Testis (tissue), 2 donors: ENCODE measurements at regions not wholly inside any gene's neighbourhood (a gene's known extent, or its start where the extent isn't known, plus 50 kb on each side); places are given as distances from the start of the nearest gene placed in this dataset.

Experiments
- DNase-seq: peaks from one replicate; pipeline ENCODE4 v3.0.0-alpha.2; 2019
- H3K27ac ChIP-seq, 2 donors: fragments of 200-600 bp; sonication (generic); one replicate each; pipeline ENCODE4 v1.5.1; 2019
- H3K27me3 ChIP-seq: fragments of 200-600 bp; sonication (generic); one replicate; pipeline ENCODE4 v1.5.1; 2019
- H3K36me3 ChIP-seq: fragments of 200-600 bp; sonication (generic); one replicate; pipeline ENCODE4 v1.5.1; 2017; ENCODE audit warnings: low read depth; ENCODE audit errors: missing control alignments
- H3K4me1 ChIP-seq: fragments of 200-600 bp; sonication (generic); one replicate; pipeline ENCODE4 v1.5.1; 2019
- H3K4me3 ChIP-seq, 2 donors: fragments of 200-600 bp; sonication (generic); one replicate each; pipeline ENCODE4 v1.5.1; 2017 to 2019
- H3K9me3 ChIP-seq: fragments of 200-600 bp; sonication (generic); one replicate; pipeline ENCODE4 v1.5.1; 2017
- POLR2A ChIP-seq: fragments of 450-650 bp; IDR thresholded peaks from one replicate; pipeline ENCODE4 v1.6.1; 2017; ENCODE audit warnings: antibody characterized with exemption, mild to moderate bottlenecking, moderate library complexity
- WGBS, 2 donors: methylation state at CpG; one replicate each; pipeline ENCODE4 v1.1.5; 2018; 5-methylcytosine and 5-hydroxymethylcytosine counted together
- intact Hi-C: fragments of 100-400 bp; cut with DNase I; formaldehyde crosslinking; loops from one replicate; pipeline ENCODE4 v1.15.1; 2023; ENCODE audit warnings: low total_unique reads
- TF ChIP-seq, protein P1 (sequence below), 3 experiments: fragments of 450-650 bp in 2 of 3; fragments of 200-600 bp in 1 of 3; sonication (generic) in 1 of 3; IDR thresholded peaks; one replicate each; pipeline ENCODE4 v1.5.1; 2016 to 2019; ENCODE audit warnings: antibody characterized with exemption in 3 of 3, mild to moderate bottlenecking in 2 of 3, moderate library complexity in 1 of 3

DNA sequence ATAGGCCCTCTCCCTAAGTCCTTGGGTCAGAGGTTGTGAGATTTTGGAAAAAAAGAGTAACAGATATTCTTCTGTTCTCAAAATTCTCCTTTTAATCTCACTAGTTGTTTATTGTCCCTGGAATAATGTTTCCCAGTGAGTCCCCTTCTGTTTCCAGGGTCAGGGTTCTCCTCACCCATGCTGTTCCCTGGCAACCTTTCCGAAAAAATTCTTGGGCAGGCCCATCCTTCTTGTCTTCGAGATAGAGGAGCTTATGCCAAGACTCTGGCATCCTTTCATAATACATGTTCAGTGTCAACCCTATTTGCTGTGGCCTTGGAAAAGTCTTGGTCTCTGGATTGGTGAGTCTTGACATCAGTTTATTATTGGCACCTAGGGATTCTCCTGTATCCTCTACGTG, 212.4 kb upstream of the FAR2 start:
- 34 to 55% methylated on average over 3 of the region's 3 CpGs for WGBS, 2 donors
- DNase-seq = no peak

DNA sequence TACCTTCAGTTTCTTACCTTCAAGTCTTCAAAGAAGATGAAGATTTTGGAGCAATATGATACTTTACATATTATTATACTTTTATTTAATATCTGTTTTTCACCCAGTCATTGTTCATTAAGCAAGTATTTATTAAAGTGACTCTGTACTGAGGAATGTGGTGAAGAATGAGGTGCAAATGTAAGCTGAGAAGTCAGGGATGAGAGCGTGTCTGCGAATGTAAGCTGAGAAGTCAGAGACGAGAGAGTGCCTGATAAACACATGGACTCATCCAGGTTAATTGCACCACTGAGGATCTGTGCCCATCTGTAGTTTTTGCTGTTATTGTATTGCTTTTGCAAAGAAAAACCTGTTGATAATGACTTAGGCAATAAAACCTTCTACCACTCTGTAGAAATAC, 211.9 kb upstream of the FAR2 start:
- Histone ChIP-seq H3K27me3 (no peaks in the 10 kb centered on the region), H3K4me3 (no peak overlapping the region), H3K9me3 (no peaks in the 10 kb centered on the region), H3K36me3 (no peaks in the 10 kb centered on the region), H3K27ac (no peak overlapping the region), H3K4me1 (no peaks in the 10 kb centered on the region)
- intact Hi-C loops = no loop called here
- DNase-seq = no peak
- TF ChIP-seq POLR2A = no peak
- TF ChIP-seq, protein P1, sequence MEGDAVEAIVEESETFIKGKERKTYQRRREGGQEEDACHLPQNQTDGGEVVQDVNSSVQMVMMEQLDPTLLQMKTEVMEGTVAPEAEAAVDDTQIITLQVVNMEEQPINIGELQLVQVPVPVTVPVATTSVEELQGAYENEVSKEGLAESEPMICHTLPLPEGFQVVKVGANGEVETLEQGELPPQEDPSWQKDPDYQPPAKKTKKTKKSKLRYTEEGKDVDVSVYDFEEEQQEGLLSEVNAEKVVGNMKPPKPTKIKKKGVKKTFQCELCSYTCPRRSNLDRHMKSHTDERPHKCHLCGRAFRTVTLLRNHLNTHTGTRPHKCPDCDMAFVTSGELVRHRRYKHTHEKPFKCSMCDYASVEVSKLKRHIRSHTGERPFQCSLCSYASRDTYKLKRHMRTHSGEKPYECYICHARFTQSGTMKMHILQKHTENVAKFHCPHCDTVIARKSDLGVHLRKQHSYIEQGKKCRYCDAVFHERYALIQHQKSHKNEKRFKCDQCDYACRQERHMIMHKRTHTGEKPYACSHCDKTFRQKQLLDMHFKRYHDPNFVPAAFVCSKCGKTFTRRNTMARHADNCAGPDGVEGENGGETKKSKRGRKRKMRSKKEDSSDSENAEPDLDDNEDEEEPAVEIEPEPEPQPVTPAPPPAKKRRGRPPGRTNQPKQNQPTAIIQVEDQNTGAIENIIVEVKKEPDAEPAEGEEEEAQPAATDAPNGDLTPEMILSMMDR (IDR thresholded peaks at IDR 0.05) = no peak
- WGBS, 2 donors = 61 to 67% methylated on average over 3 of the region's 3 CpGs

More for the DNA sequence above, 212.4 kb upstream of the FAR2 start:
- Histone ChIP-seq H3K27ac (no peak overlapping the region), H3K9me3 (no peaks in the 10 kb centered on the region), H3K36me3 (no peaks in the 10 kb centered on the region), H3K4me3 (no peak overlapping the region), H3K4me1 (no peaks in the 10 kb centered on the region), H3K27me3 (no peaks in the 10 kb centered on the region)
- intact Hi-C loops = no loop called here
- TF ChIP-seq POLR2A = no peak
- TF ChIP-seq, protein P1 (IDR thresholded peaks at IDR 0.05) = no peak

DNA sequence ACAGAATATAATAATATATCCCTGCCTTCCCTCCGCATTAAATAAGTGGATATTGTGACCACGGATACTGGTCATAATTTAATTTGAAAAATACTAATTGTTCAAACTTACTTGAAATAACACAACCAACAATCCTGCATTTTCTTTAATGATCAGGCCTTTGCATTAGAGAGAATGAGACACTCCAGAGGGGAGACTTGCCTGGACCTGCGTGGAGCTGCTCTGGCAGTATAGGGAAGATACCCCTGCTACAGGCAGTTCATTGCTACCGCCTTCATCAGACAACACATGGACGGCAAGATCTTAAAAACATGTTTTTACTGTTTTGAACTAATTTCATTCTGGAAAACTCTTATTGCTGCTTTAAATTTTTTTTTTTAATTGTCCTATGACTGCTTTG, 211.0 kb upstream of the FAR2 start:
- intact Hi-C loops = no loop called here
- Histone ChIP-seq H3K27ac (no peak overlapping the region), H3K36me3 (no peaks in the 10 kb centered on the region), H3K9me3 (no peaks in the 10 kb centered on the region), H3K4me3 (no peak overlapping the region), H3K27me3 (no peaks in the 10 kb centered on the region), H3K4me1 (no peaks in the 10 kb centered on the region)
- WGBS, 2 donors = 83 to 93% methylated on average over 5 of the region's 5 CpGs
- TF ChIP-seq POLR2A = no peak
- TF ChIP-seq, protein P1 (IDR thresholded peaks at IDR 0.05) = no peak
- no peak for DNase-seq

DNA sequence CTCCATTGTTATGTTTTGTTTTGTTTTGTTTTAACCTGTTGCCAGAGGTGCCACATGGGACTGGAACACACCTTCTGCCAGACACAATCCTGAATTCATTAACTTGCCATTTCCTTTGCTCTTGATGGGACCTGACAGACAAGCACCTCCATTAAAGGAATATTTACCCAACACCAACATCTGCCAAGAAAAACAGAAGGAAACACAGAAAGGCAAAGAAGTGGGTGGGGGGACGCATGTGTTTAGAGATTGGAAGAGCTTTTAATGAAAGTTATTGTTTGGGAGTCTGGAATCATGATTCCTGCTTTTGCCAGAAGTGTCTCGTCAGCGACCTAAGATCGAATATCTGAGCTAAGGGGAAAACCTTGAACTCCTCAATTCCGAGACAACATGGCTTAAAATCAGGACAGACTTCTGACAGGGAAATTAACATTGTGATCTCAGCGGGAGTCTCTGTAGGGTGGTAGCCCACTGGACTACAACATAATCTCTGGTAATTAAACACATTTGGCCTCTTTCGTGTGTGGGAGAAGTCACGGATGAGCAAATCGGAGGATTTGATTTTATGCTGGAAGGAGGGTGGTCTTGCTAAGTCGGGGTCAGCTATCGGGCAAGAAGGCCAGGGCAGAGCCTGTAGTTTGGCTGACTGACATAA, 210.4 kb upstream of the FAR2 start:
- H3K27ac ChIP-seq = no peak overlapping the region
- TF ChIP-seq, protein P1 (IDR thresholded peaks at IDR 0.05) = no peak
- TF ChIP-seq POLR2A = no peak
- H3K9me3 ChIP-seq = no peaks in the 10 kb centered on the region
- 44 to 59% methylated on average over 11 of the region's 11 CpGs for WGBS, 2 donors
- H3K4me3 ChIP-seq = no peak overlapping the region
- intact Hi-C loops = no loop called here
- no peak for DNase-seq
- no peaks in the 10 kb centered on the region for H3K27me3 ChIP-seq
- H3K36me3 ChIP-seq = no peaks in the 10 kb centered on the region
- H3K4me1 ChIP-seq = no peaks in the 10 kb centered on the region

DNA sequence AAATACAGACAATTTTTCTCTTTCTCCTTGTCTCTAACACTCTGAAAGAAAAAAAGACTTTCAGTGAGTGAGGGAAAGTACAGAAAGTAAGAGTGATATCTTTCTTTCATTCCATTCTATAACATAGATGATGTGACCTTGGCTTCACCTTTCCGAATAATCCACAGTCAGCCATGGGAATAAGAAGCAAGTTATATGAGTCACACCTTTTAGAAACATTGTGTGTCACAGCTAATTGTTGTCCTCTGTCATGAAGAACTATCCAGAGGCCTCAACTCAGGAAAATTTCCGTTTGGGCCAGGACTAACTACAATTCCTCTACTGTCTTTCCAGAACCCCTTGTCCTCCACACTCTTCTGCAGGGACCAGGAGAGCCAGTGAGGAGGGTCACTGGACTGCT, 209.7 kb upstream of the FAR2 start:
- WGBS, 2 donors = 66% methylated on average over 2 of the region's 2 CpGs
- H3K36me3 ChIP-seq = no peaks in the 10 kb centered on the region
- intact Hi-C loops = no loop called here

More for the DNA sequence above, 209.7 kb upstream of the FAR2 start:
- no peak for DNase-seq
- no peak overlapping the region for H3K27ac ChIP-seq
- H3K4me3 ChIP-seq = no peak overlapping the region
- TF ChIP-seq, protein P1 (IDR thresholded peaks at IDR 0.05) = no peak
- TF ChIP-seq POLR2A = no peak
- H3K9me3 ChIP-seq = no peaks in the 10 kb centered on the region
- H3K4me1 ChIP-seq = no peaks in the 10 kb centered on the region
- no peaks in the 10 kb centered on the region for H3K27me3 ChIP-seq
